ENCODE measurements at regions not wholly inside any gene's neighbourhood (a gene's known extent, or its start where the extent isn't known, plus 50 kb on each side); places are given as distances from the start of the nearest gene placed in this dataset.

- Histone ChIP-seq H3K9me3 (peaks cover 0 to 9% (median 6%) of the 10 kb centered on the region in 3 donors), H3K4me1 (no peaks in the 10 kb centered on the region), H3K27me3 (no peaks in the 10 kb centered on the region), H3K27ac (no peak overlapping the region), H3K36me3 (no peaks in the 10 kb centered on the region), H3K4me3 (no peak overlapping the region)
- TF ChIP-seq, protein P1, sequence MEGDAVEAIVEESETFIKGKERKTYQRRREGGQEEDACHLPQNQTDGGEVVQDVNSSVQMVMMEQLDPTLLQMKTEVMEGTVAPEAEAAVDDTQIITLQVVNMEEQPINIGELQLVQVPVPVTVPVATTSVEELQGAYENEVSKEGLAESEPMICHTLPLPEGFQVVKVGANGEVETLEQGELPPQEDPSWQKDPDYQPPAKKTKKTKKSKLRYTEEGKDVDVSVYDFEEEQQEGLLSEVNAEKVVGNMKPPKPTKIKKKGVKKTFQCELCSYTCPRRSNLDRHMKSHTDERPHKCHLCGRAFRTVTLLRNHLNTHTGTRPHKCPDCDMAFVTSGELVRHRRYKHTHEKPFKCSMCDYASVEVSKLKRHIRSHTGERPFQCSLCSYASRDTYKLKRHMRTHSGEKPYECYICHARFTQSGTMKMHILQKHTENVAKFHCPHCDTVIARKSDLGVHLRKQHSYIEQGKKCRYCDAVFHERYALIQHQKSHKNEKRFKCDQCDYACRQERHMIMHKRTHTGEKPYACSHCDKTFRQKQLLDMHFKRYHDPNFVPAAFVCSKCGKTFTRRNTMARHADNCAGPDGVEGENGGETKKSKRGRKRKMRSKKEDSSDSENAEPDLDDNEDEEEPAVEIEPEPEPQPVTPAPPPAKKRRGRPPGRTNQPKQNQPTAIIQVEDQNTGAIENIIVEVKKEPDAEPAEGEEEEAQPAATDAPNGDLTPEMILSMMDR (IDR thresholded peaks at IDR 0.05) = no peak
- intact Hi-C loops (cut with DNase I; ENCODE audit: low total_unique reads) = no loop called here
- no peak for DNase-seq
Observed at GRCh38 chr3:158882445-158882844, 80.6 kb downstream of the MFSD1 start.

DNA sequence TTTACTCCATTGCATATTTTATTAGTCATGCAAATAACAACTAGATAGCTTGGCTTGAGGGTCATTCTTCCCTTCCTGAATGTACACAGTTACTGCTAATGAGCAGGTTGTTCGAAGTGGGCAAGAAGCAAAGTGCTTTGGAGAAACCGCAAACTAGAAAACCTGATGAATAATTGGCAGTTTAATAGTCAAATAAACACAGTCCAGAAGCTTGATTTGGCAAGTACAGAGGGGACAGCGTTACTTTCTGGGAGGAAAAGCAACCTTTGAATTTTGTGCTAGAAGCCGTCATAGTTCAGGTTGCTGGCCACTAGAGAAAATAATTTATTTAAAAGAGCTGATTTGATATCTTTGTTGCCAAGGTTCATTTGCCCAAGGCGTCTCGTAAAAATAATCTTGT is 94.9 kb downstream of the MFSD1 start:
- intact Hi-C loops (cut with DNase I; ENCODE audit: low total_unique reads) = no loop called here
- H3K4me1 ChIP-seq = no peaks in the 10 kb centered on the region
- H3K9me3 ChIP-seq = no peaks in the 10 kb centered on the region
- H3K4me3 ChIP-seq = no peak overlapping the region
- no peak overlapping the region for H3K27ac ChIP-seq
- TF ChIP-seq, protein P1 (IDR thresholded peaks at IDR 0.05) = no peak
- H3K27me3 ChIP-seq = no peaks in the 10 kb centered on the region
- no peak for DNase-seq
- no peaks in the 10 kb centered on the region for H3K36me3 ChIP-seq

GRCh38 chr3:158906749-158907148 is 104.9 kb downstream of the MFSD1 start:
- Histone ChIP-seq H3K27ac (no peak overlapping the region), H3K27me3 (no peaks in the 10 kb centered on the region), H3K36me3 (no peaks in the 10 kb centered on the region), H3K4me3 (no peak overlapping the region), H3K4me1 (no peaks in the 10 kb centered on the region), H3K9me3 (no peaks in the 10 kb centered on the region)
- intact Hi-C loops (cut with DNase I; ENCODE audit: low total_unique reads) = no loop called here
- no peak for DNase-seq
- TF ChIP-seq, protein P1 (IDR thresholded peaks at IDR 0.05) = no peak

- intact Hi-C loops (cut with DNase I; ENCODE audit: low total_unique reads) = no loop called here
- Histone ChIP-seq H3K27ac (no peak overlapping the region), H3K4me3 (no peak overlapping the region), H3K4me1 (no peaks in the 10 kb centered on the region), H3K27me3 (no peaks in the 10 kb centered on the region), H3K36me3 (no peaks in the 10 kb centered on the region), H3K9me3 (no peaks in the 10 kb centered on the region)
- TF ChIP-seq, protein P1 (IDR thresholded peaks at IDR 0.05) = no peak
- DNase-seq = no peak
Observed at GRCh38 chr3:158908187-158908734, 106.4 kb downstream of the MFSD1 start.

GRCh38 chr3:158909870-158910269 is 108.0 kb downstream of the MFSD1 start:
- DNase-seq = no peak
- intact Hi-C loops (cut with DNase I; ENCODE audit: low total_unique reads) = no loop called here
- Histone ChIP-seq H3K4me1 (no peaks in the 10 kb centered on the region), H3K27ac (no peak overlapping the region), H3K36me3 (no peaks in the 10 kb centered on the region), H3K9me3 (no peaks in the 10 kb centered on the region), H3K27me3 (no peaks in the 10 kb centered on the region), H3K4me3 (no peak overlapping the region)
- TF ChIP-seq, protein P1 (IDR thresholded peaks at IDR 0.05) = no peak

DNA sequence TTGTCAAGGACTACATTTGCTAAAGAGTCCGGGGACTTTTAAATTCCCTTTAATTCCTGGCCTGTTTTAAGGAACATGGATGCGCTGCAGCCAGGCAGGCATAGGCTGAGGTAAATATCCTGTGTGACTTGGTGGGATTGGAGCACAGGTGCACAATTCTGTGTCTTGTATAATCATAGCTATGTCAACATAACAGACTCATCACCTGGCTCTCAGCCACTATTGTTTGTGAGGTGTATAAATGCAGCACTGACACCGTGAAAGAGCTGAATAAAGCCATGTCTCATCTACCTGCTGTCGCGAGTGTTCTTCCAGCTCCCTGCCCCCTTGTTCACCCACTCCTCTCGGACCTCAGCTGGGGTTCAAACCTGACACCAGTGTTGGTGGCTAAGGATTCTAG is 109.7 kb downstream of the MFSD1 start:
- Histone ChIP-seq H3K4me3 (no peak overlapping the region), H3K27me3 (no peaks in the 10 kb centered on the region), H3K4me1 (no peaks in the 10 kb centered on the region), H3K27ac (no peak overlapping the region), H3K9me3 (no peaks in the 10 kb centered on the region), H3K36me3 (no peaks in the 10 kb centered on the region)
- intact Hi-C loops (cut with DNase I; ENCODE audit: low total_unique reads) = no loop called here
- TF ChIP-seq, protein P1 (IDR thresholded peaks at IDR 0.05) = no peak
- no peak for DNase-seq
